ENCODE measurements at regions not wholly inside any gene's neighbourhood (a gene's known extent, or its start where the extent isn't known, plus 50 kb on each side); places are given as distances from the start of the nearest gene placed in this dataset.
"Not testable (repeated sequence)": the region's sequence is repeated elsewhere in the genome, so short reads cannot be mapped to it uniquely, and the experiment has no call there.

- not testable (repeated sequence) for DNase-seq
Measured at GRCh38 chr14:37712476-37712860, 117.0 kb downstream of the TTC6 start.

- DNase-seq: no peak
Measured at GRCh38 chr14:37712976-37713431, 117.6 kb downstream of the TTC6 start.

- DNase-seq: no peak
Measured at GRCh38 chr14:37720131-37720530, 124.7 kb downstream of the TTC6 start.

- DNase-seq: peak; percentile 13
Measured at GRCh38 chr14:37721976-37722659, 126.7 kb downstream of the TTC6 start.

GRCh38 chr14:37723515-37723914 is 128.1 kb downstream of the TTC6 start:
- DNase-seq: no peak

- no peak for DNase-seq
Measured at GRCh38 chr14:37726708-37727107, 131.3 kb downstream of the TTC6 start.

GRCh38 chr14:37729218-37729617 is 133.8 kb downstream of the TTC6 start:
- DNase-seq: no peak

DNA sequence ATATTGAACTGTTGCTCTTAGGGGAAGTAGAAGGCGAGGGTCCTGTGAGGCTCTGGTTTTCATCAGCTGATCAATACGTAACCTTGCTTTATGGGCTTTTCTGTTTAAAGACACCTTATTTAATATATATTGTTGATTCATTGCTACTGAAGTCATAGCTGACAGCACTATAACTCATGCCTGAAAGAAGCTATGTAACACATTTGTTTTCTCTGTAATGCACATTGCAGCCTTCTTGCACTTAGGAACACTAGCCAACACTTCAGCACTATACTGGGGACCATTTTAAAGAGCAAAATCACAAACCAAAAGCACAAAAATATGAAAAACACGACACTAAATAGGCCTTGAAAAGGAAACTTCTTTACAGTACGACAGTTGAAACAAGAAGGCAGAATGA is 135.7 kb downstream of the TTC6 start:
- no peak for DNase-seq

DNA sequence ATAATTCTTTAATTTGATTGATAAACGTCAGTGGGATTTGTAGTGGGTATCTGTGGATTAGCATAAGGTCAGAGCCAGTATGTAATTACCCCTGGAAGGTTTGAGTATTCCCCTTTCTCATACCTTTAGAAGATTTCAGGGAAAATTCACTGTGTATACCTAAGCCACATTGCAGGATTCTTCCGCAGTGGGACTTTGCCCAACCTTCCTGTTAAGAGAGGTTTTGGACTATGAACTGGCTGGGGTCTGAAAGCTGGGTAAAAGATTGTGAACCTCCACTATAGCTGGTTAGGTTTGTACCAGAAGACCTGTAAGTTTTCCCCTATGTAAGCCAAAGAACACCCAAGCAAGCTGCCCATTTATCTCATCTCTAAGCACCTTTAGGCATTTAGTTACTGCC is 150.2 kb downstream of the TTC6 start:
- no peak for DNase-seq

- DNase-seq: no peak
Measured at GRCh38 chr14:37746140-37746832, 150.9 kb downstream of the TTC6 start.

- DNase-seq: no peak
Measured at GRCh38 chr14:37753459-37753858, 158.0 kb downstream of the TTC6 start.

- not testable (repeated sequence) for DNase-seq
Measured at GRCh38 chr14:37760275-37760674, 164.8 kb downstream of the TTC6 start.

- no peak for DNase-seq
Measured at GRCh38 chr14:37763266-37763665, 167.8 kb downstream of the TTC6 start.

DNA sequence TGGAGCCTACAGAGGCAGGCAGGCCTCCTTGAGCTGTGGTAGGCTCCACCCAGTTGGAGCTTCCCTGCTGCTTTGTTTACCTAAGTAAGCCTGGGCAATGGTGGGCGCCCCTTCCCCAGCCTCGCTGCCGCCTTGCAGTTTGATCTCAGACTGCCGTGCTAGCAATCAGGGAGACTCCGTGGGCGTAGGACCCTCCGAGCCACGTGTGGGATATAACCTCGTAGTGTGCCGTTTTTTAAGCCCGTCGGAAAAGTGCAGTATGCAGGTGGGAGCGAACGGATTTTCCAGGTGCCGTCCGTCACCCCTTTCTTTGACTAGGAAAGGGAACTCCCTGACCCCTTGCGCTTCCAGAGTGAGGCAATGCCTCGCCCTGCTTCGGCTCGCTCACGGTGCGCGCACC is 176.9 kb downstream of the TTC6 start:
- DNase-seq: not testable (repeated sequence)

DNA sequence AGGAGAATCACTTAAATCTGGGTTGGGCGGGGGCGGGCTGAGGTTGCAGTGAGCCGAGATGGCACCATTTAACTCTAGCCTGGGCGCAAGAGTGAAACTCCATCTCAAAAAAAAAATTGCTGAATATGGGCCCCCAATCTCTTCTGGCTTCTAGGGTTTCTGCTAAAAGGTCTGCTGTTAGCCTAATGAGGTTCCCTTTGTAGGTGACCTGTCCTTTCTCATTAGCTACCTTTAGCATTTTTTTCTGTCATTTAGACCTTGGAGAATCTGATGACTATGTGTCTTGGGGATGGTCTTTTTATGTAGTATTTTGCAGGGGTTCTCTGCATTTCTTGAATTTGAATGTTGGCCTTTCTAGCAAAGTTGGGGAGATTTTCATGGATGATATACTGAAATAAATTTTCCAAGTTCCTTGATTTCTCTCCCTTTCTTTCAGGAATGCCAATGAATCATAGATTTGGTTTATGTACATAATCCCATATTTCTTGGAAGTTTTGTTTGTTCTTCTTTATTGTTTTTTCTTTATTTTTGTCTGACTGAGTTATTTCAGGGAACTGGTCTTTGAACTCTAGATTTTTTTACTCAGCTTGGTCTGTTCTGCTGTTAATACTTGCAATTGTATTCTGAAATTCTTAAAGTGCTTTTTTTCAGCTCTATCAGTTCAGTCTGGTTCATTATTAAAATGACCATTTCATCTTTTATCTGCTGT is 181.5 kb downstream of the TTC6 start:
- DNase-seq: no peak

DNA sequence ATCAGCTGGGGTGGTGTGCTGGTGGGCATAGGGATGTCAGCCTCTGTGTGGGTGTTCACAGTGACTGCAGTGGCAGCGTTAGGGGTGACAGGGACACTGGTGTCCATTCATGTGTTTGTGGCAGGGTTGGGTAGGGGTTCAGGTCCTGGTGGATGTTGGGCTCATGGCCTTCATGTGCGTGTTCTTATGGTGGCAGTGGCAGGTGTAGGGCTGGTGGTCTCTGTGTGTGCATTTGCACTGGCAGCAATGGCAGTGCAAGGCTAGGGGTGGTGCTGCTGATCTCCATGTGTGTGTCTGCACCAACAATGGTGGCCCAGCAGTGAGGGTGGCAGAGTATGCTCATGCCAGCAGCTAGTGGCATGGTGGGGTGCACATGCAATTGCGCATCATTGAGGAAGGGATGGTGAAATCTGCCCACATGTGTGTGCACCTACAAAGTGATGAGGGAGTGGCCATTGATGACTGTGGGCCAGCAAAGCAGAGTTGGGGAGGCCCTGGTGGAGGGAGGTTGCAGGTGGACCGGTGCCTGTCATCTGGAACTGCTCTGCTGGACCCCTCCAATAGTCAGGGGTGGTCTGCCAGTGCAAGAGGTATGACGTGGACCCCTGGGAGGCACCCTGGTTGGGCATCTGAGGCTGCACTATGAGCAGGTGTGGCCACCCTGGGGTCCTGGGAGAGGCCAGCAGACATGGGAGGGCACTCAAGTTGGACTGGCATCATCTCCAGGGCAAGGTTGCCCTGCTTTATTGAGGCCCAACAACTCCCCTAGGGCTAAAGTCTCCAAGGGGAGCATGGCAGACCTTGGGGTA is 182.9 kb downstream of the TTC6 start:
- no peak for DNase-seq

DNA sequence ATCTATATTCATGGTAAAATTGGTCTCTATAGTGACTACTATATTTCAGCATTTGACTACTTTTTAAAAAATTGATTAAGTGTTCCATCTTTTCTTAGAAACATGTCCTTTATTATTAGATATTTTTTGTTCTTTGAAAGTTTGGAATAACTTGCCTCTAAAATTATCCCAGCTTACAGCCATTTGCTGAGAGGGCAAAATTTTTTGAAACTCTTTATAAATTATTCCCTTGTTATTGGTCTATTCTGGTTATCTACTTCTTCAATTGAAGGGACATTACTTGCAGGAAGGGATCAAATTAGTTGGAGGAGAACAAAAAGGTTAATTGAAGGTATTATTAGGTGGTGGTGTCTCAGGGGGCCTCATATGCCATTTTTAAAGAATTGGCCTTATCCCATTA is 184.1 kb downstream of the TTC6 start:
- no peak for DNase-seq

DNA sequence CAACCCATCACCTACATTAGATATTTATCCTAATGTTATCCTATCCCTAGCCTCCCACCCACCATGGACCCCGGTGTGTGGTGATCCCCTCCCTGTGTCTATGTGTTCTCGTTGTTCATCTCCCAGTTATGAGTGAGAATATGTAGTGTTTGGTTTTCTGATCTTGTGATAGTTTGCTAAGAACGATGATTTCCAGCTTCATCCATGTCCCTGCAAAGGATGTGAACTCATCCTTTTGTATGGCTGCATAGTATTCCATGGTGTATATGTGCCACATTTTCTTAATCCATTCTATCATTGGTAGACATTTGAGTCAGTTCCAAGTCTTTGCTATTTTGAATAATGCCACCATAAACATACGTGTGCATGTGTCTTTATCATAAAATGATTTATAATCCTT is 185.3 kb downstream of the TTC6 start:
- DNase-seq: not testable (repeated sequence)

- DNase-seq: not testable (repeated sequence)
Measured at GRCh38 chr14:37784203-37784826, 188.9 kb downstream of the TTC6 start.

- not testable (repeated sequence) for DNase-seq
Measured at GRCh38 chr14:37784827-37785223, 189.4 kb downstream of the TTC6 start.

GRCh38 chr14:37785298-37785697 is 189.9 kb downstream of the TTC6 start:
- DNase-seq: not testable (repeated sequence)

- DNase-seq: not testable (repeated sequence)
Measured at GRCh38 chr14:37786114-37786625, 190.7 kb downstream of the TTC6 start.

All from fibroblast of skin of right quadriceps (primary cell).